AG09309 (cell line): ENCODE measurements at regions not wholly inside any gene's neighbourhood (a gene's known extent, or its start where the extent isn't known, plus 50 kb on each side); places are given as distances from the start of the nearest gene placed in this dataset.
"Not testable (repeated sequence)": the region's sequence is repeated elsewhere in the genome, so short reads cannot be mapped to it uniquely, and the experiment has no call there.

Experiments
- DNase-seq: peaks from one replicate; pipeline ENCODE4 v3.0.0-alpha.2; 2010; ENCODE audit warnings: low read depth
- H3K4me3 ChIP-seq: 2 replicates; pipeline ENCODE4 v1.5.1; 2011; ENCODE audit warnings: mild to moderate bottlenecking, low read depth, low read length, moderate library complexity; ENCODE audit not compliant: control insufficient read depth
- TF ChIP-seq, protein P1 (sequence below): IDR thresholded peaks from 2 replicates; pipeline ENCODE4 v1.5.1; 2011; ENCODE audit warnings: mild to moderate bottlenecking, low read depth, low read length, inconsistent platforms; ENCODE audit not compliant: insufficient read depth, control insufficient read depth; ENCODE audit errors: missing control alignments

DNA sequence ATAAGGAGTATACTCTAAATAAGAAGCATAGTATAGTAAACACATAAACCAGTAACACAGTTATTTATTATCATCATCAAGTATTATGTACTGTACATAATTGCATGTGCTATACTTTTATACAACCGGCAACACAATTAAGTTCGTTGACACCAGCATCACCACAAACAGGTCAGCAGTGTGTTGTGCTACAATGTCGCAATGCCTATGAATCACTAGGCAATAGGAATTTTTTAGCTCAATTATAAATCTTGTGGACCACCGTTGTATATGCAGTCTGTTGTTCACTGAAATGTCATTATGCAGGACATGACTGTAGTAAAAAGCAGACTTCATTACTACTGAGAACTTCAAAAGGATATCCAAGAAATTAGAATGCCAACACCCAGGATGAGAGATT lies 177.0 kb downstream of the PDCD6IP start:
- TF ChIP-seq, protein P1, sequence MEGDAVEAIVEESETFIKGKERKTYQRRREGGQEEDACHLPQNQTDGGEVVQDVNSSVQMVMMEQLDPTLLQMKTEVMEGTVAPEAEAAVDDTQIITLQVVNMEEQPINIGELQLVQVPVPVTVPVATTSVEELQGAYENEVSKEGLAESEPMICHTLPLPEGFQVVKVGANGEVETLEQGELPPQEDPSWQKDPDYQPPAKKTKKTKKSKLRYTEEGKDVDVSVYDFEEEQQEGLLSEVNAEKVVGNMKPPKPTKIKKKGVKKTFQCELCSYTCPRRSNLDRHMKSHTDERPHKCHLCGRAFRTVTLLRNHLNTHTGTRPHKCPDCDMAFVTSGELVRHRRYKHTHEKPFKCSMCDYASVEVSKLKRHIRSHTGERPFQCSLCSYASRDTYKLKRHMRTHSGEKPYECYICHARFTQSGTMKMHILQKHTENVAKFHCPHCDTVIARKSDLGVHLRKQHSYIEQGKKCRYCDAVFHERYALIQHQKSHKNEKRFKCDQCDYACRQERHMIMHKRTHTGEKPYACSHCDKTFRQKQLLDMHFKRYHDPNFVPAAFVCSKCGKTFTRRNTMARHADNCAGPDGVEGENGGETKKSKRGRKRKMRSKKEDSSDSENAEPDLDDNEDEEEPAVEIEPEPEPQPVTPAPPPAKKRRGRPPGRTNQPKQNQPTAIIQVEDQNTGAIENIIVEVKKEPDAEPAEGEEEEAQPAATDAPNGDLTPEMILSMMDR, result no peak
- DNase-seq, result no peak
- no peak overlapping the region for H3K4me3 ChIP-seq

DNA sequence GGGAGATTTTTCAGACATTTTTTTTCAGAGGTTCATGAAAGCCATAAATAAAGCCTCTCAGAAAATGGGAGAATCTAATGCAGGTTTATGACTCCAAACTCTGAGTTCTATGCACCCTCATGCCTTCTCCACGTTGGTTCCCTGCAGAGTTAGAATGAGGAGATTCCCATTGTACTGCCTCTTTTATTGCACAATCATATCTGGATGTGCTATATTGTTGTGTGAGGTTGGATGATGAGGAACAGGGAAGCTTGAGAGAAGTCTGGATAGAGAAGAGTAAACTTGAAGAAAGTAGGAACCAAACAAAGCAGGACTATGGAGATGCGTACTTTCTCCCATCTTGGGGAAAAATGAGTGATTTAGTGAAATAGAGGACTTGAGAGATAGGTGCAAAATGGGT lies 178.8 kb downstream of the PDCD6IP start:
- no peak for DNase-seq
- TF ChIP-seq, protein P1, result no peak
- H3K4me3 ChIP-seq, result no peak overlapping the region

DNA sequence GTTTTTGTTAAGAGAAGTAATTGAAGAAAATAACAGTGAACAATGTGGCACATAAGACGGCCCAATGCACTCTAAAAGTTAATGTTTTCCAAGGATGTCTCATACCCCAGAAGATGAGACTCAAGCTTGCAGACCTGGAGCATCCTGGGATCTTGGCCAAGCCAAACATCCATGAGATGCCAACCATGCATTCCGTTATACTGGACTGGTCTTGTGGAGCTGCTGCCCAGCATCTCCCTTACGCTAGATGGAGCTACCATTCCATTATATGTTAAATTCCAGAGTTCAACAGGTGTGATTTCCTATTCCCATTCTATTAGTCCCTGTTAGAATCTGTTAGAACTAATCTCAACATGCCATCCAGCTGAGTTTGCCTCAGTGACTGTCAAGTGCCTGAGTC lies 181.8 kb downstream of the PDCD6IP start:
- TF ChIP-seq, protein P1, result peak; percentile 80
- DNase-seq, result peak; percentile 52
- no peak overlapping the region for H3K4me3 ChIP-seq

DNA sequence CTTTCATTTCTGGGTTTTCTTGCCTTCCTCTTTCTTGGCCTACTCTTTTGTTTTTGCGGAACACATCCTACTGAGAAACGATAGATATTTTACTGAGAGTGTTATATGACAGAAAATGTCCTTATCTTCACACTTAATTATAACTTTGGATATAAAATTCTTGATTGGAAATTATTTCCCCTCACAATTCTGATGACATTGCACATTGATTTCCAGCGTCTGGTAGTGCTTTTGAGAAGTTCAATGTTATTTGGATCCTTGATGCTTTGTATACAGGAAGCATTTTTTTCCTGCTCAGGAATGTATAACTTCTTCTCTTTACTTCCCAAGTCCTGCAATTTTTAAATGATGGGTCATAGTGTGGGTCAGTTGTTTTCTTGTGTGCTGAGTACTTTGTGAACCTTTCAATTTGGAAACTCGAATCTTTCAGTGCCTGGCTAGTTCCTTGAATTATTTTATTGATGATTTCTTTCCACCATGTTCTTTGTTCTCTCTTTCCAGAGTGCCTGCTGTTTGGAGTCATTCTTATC lies 183.9 kb downstream of the PDCD6IP start:
- TF ChIP-seq, protein P1, result no peak
- no peak overlapping the region for H3K4me3 ChIP-seq
- DNase-seq, result no peak

DNA sequence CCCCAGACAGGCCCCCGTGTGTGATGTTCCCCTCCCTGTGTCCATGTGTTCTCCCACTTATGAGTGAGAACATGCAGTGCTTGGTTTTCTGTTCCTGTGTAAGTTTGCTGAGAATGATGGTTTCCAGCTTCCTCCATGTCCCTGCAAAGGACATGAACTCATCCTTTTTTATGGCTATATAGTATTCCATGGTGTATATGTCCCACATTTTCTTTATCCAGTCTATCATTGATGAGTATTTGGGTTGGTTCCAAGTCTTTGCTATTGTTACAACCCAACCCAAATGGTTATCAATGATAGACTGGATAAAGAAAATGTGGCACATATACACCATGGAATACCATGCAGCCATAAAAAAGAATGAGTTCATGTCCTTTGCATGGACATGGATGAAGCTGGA lies 184.5 kb downstream of the PDCD6IP start:
- DNase-seq, H3K4me3 ChIP-seq: not testable (repeated sequence)

DNA sequence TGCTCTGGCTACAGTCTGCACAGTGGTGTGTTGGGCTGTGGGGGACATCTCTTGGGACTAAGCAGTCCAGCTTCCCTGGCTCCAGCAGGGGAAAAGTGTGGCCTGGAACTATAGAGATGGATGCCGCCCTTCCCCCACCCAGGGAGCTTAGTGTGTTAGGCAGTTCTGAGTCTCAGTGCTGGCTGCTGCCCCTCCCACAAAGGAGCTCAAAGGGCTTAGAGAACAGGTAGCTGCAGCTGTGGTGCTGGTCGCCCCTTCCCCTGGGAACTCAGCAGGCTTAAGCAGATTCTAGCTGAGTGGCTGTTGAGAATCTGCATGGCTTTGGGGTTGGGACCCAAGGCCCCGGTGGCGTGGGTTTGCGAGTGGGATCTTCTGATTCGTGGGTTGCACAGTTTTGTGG lies 190.8 kb downstream of the PDCD6IP start:
- H3K4me3 ChIP-seq, result no peak overlapping the region
- no peak for DNase-seq
- TF ChIP-seq, protein P1, result no peak

DNA sequence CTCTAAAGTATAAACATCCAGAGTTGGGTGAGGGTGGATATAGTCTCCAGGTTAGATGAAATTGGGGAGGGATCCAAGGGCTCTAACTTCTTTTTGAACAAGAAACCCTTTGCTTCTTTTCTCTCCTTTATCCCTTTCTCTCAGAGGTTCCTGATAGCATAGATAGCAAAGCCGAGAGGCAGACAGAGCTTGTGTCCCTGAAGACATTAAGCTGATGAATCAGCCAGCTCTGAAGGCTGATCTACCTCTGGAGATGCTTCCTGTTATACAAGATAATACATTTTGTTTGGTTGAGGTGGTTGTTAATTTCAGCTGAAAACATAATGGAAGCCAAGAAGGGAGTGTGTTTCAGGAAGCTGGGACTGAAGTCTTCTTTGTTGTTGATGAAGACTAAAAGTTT lies 193.2 kb downstream of the PDCD6IP start:
- no peak overlapping the region for H3K4me3 ChIP-seq
- no peak for DNase-seq
- TF ChIP-seq, protein P1, result no peak
